SK-N-MC (cell line): ENCODE measurements at regions not wholly inside any gene's neighbourhood (a gene's known extent, or its start where the extent isn't known, plus 50 kb on each side); places are given as distances from the start of the nearest gene placed in this dataset.

Source experiments
- EZH2 ChIP-seq: fragments of 200-600 bp; sonication (generic); IDR thresholded peaks from one replicate; pipeline ENCODE4 v1.6.1; 2017; ENCODE audit warnings: antibody characterized with exemption
- FOXP2 ChIP-seq: optimal IDR thresholded peaks from 2 replicates; pipeline ENCODE3; 2011; ENCODE audit warnings: mild to moderate bottlenecking, moderate library complexity; ENCODE audit not compliant: insufficient read depth; ENCODE audit errors: extremely low read length, control extremely low read depth
- POLR2AphosphoS5 ChIP-seq: IDR thresholded peaks from 2 replicates; pipeline ENCODE4 v1.6.1; 2012; ENCODE audit warnings: mild to moderate bottlenecking, low read depth, low read length, borderline replicate concordance

GRCh38 chr6:93685494-93685893, 266.1 kb upstream of the EPHA7 start:
- TF ChIP-seq EZH2 (no peak), POLR2AphosphoS5 (no peak), FOXP2 (no peak)
